T47D (cell line): ENCODE measurements at regions not wholly inside any gene's neighbourhood (a gene's known extent, or its start where the extent isn't known, plus 50 kb on each side); places are given as distances from the start of the nearest gene placed in this dataset.

Source experiments
- DNase-seq, 2 experiments: peaks; one replicate each; pipeline versions ENCODE4 v3.0.0 to v3.0.0-alpha.2; 2011 to 2012; ENCODE audit warnings: low read depth in 1 of 2, low spot score in 1 of 2
- JUND ChIP-seq: IDR thresholded peaks from 2 replicates; pipeline ENCODE4 v1.6.1; 2012; ENCODE audit warnings: low read depth
- in situ Hi-C: cut with HindIII; loops from 2 replicates; pipeline ENCODE4 v1.10.0; 2016; ENCODE audit warnings: low sequenced_read_pairs, low pct_unique_long_range_greater_than_20kb

DNA sequence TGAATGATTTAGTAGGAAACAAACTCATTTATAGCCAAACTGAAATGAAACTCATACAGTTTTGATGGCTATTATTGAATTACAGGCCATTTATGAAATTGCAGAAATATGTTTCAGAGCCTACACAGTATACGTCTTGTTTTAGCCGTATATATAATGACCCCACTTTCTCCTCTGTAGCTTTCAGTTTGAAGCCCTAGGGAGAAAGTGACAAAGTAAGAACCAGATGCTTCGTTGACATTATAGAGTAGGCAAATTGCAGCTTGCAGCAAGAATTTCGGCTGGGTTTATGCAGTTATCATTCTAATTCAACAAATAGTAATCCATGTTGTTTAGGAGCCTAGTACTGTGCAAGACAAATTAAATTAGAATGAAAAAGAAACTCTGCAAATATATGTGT is 836.3 kb upstream of the ADGRL4 start:
- in situ Hi-C loops, result no loop called here

DNA sequence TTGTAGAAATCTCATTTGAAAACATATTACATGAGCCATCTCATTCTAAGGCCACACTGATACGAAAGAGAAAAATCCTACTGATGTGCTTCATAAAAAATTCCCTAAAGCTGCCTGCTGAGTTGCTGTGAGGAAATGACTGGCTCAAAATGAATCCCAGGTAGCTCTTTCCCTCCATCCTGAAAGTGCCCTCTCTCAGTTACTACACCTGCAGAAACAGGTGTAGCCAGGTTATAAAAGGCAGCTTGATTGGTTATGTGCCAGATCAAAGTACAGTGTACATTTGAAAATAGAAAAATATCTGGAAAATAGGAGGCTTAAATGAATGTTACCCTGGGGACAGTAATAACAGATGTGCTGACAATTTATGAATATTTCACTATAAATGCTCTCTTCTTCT is 833.4 kb upstream of the ADGRL4 start:
- DNase-seq, result no peak
- in situ Hi-C loops, result no loop called here
- TF ChIP-seq JUND, result no peak

More for the DNA sequence above, 836.3 kb upstream of the ADGRL4 start:
- DNase-seq, result no peak
- TF ChIP-seq JUND, result no peak

GRCh38 chr1:79827446-79827845 is 820.9 kb upstream of the ADGRL4 start:
- in situ Hi-C loops, result no loop called here
- no peak for DNase-seq

GRCh38 chr1:79825551-79825950 is 819.0 kb upstream of the ADGRL4 start:
- no peak for DNase-seq
- in situ Hi-C loops, result no loop called here
- no peak for TF ChIP-seq JUND

More at GRCh38 chr1:79827446-79827845, 820.9 kb upstream of the ADGRL4 start:
- TF ChIP-seq JUND, result no peak

DNA sequence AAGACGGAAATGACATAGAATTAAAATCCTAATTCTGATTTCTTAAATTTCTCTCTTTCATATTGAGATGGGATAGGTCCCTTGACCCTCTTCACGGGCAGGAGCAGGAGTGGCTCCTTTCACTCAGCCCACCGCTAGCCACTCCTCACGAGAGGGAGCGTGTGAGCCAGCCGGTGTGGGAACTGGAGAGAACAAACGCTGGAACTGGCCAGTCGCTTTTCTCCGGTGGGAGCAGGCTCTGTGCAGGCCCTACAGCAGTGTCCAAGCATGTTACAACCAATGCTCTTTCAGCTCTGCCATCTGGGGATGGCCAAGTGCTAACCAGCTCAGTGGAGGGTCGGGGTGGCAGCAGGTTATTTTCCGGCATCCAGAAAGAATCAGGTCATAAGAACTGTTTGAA is 815.5 kb upstream of the ADGRL4 start:
- in situ Hi-C loops, result no loop called here
- TF ChIP-seq JUND, result no peak
- DNase-seq, result no peak

GRCh38 chr1:79819140-79819539 is 812.6 kb upstream of the ADGRL4 start:
- in situ Hi-C loops, result no loop called here
- no peak for TF ChIP-seq JUND
- DNase-seq, result no peak

DNA sequence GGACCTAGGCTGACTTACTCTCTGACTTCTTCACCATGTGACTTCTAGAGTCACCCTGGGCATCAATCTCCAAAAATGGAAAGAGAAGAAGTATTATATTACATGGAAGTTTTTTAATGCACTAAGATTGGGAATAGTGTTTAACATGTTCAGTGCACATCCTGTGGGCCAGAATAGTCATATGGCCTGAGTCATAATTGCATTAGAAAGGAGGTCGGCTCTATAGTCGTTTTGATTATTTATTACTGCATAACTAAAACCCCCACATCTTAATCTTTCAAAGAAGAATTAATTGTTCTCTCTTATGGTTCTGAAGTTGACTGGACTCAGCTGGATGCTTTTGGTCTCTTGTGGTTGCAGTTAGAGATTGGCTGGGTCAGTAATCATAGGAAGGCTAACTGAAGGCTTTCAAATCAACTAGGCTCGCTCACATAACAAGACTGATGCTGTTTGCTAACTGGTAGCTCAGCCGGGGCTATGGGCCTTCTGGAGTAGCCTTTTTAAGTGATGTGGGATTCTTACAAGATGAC is 810.6 kb upstream of the ADGRL4 start:
- in situ Hi-C loops, result no loop called here
- TF ChIP-seq JUND, result no peak
- no peak for DNase-seq

GRCh38 chr1:79815115-79815514 is 808.6 kb upstream of the ADGRL4 start:
- in situ Hi-C loops, result no loop called here
- DNase-seq, result no peak

GRCh38 chr1:79811173-79811572 is 804.6 kb upstream of the ADGRL4 start:
- DNase-seq, result no peak
- TF ChIP-seq JUND, result no peak
- in situ Hi-C loops, result no loop called here

More at GRCh38 chr1:79815115-79815514, 808.6 kb upstream of the ADGRL4 start:
- no peak for TF ChIP-seq JUND

DNA sequence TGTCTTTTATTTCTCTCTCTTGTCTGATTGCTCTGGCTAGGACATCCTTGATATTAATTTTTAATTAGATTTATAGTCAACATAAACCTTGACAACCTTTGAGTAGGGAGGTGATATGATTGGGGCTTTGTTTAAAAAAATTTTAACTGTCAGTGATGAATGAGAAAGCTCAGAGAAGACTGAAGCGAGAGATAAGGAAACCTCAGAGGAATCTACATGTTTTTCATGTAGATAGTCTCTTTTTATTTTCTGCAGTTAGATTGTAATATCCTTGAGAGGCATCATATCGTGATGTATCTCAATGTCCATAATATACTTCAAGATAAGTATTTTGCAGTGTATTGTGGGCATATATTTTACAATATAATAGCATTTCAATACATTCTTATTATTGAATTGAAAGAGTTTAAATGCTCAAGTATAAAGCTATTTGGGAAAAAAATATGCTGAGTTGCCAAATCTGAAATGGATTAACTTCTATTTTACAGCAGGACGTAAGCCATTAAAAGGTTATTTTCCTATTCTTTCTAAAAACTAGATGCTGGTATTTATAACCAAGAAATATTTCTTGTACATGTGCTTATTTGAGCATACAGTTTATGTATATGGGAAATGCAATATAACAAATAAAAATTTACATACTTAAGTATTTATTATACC is 802.4 kb upstream of the ADGRL4 start:
- TF ChIP-seq JUND, result no peak
- no peak for DNase-seq
- in situ Hi-C loops, result no loop called here

GRCh38 chr1:79807816-79808215 is 801.3 kb upstream of the ADGRL4 start:
- no peak for DNase-seq
- in situ Hi-C loops, result no loop called here
- TF ChIP-seq JUND, result no peak

DNA sequence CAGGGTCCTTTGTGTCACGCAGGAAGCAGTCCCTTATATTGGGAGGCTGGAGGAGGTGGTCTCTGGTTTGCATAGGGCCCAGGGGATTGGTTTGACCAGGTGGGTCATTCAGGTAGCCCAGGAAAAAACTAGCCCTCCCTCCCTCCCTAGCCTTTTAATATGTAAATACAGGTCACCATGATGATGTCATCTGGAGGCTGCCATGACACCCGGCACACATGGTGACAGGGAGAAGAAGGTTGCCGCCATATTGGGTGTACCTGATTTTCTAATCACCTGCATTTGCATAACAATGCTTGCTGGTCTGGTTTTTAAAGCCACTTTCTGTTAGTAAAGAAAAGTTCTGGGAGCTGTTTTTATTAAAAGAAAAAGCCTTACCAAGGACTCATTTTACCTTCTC is 791.0 kb upstream of the ADGRL4 start:
- no peak for TF ChIP-seq JUND
- in situ Hi-C loops, result no loop called here
- DNase-seq, result no peak

DNA sequence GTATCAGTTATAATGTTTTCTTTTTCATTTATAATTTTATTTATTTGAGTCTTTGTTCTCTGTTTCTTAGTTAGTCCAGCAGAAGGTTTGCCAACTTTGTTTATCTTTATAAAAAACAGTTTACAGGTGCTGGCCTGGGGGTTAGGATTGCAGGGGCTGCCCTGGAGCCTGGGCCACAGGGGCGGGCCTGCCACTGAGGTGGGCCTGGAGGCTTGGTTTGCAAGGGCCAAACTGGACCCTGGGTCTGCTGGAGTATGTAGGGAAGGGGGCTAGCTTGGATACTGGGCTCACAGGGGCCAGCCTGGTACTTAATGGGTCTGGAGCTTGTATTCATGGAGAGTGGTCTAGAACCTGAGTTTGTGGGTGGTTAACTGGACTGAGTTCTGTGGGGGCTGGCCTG is 789.9 kb upstream of the ADGRL4 start:
- DNase-seq, result no peak
- no peak for TF ChIP-seq JUND
- in situ Hi-C loops, result no loop called here

GRCh38 chr1:79792219-79792930 is 785.8 kb upstream of the ADGRL4 start:
- no peak for DNase-seq
- TF ChIP-seq JUND, result no peak
- in situ Hi-C loops, result no loop called here
